Type B pancreatic cell (in vitro differentiated cells): ENCODE measurements at regions not wholly inside any gene's neighbourhood (a gene's known extent, or its start where the extent isn't known, plus 50 kb on each side); places are given as distances from the start of the nearest gene placed in this dataset.

Source experiments
- DNase-seq: peaks from one replicate; pipeline ENCODE4 v3.0.0; 2021; ENCODE audit warnings: mixed read lengths; ENCODE audit not compliant: unreplicated experiment; ENCODE audit errors: extremely low spot score
- H3K27ac Mint-ChIP-seq: 2 replicates; pipeline ENCODE4 v1.8.0; 2021; ENCODE audit warnings: mild to moderate bottlenecking, mixed read lengths
- H3K27me3 Mint-ChIP-seq: 2 replicates; pipeline ENCODE4 v1.8.0; 2021; ENCODE audit warnings: mixed read lengths
- H3K36me3 Mint-ChIP-seq: 2 replicates; pipeline ENCODE4 v1.8.0; 2021; ENCODE audit warnings: mixed read lengths
- H3K4me1 Mint-ChIP-seq: one replicate; pipeline ENCODE4 v1.8.0; 2021; ENCODE audit warnings: mixed read lengths; ENCODE audit not compliant: unreplicated experiment
- H3K4me3 Mint-ChIP-seq: 2 replicates; pipeline ENCODE4 v1.8.0; 2021; ENCODE audit warnings: mild to moderate bottlenecking, mixed read lengths
- H3K9me3 Mint-ChIP-seq: 2 replicates; pipeline ENCODE4 v1.8.0; 2021; ENCODE audit warnings: mixed read lengths
- TF ChIP-seq, protein P1 (sequence below): fragments of 200-600 bp; sonication (generic); conservative IDR thresholded peaks from 2 replicates; pipeline ENCODE4 v1.5.0; 2021; ENCODE audit warnings: antibody characterized with exemption, mild to moderate bottlenecking

DNA sequence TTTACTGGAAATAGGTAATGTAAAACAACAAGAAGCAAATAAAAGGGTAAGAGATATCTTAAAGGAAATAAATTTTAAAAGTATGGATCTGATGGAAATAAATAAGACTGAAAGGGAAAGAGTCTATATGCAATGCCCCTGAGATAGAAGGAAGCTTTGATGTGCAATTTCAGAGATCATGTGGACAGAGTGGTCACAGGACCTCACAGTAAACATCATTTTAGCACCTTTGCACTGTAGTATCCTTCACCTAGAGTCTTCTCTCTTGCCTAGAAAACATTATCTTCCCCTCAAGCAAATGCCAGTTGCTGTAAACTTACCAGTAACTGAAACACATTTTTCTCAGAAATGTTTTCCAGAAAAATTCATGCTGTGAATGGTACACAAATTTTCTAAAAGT is 1621.3 kb upstream of the TMEFF2 start:
- TF ChIP-seq, protein P1, sequence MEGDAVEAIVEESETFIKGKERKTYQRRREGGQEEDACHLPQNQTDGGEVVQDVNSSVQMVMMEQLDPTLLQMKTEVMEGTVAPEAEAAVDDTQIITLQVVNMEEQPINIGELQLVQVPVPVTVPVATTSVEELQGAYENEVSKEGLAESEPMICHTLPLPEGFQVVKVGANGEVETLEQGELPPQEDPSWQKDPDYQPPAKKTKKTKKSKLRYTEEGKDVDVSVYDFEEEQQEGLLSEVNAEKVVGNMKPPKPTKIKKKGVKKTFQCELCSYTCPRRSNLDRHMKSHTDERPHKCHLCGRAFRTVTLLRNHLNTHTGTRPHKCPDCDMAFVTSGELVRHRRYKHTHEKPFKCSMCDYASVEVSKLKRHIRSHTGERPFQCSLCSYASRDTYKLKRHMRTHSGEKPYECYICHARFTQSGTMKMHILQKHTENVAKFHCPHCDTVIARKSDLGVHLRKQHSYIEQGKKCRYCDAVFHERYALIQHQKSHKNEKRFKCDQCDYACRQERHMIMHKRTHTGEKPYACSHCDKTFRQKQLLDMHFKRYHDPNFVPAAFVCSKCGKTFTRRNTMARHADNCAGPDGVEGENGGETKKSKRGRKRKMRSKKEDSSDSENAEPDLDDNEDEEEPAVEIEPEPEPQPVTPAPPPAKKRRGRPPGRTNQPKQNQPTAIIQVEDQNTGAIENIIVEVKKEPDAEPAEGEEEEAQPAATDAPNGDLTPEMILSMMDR, result no peak
- DNase-seq, result no peak
- no peak overlapping the region for H3K27ac Mint-ChIP-seq
- H3K4me3 Mint-ChIP-seq, result no peak overlapping the region
- no peaks in the 10 kb centered on the region for H3K36me3 Mint-ChIP-seq
- no peaks in the 10 kb centered on the region for H3K4me1 Mint-ChIP-seq
- no peaks in the 10 kb centered on the region for H3K9me3 Mint-ChIP-seq
- no peaks in the 10 kb centered on the region for H3K27me3 Mint-ChIP-seq

DNA sequence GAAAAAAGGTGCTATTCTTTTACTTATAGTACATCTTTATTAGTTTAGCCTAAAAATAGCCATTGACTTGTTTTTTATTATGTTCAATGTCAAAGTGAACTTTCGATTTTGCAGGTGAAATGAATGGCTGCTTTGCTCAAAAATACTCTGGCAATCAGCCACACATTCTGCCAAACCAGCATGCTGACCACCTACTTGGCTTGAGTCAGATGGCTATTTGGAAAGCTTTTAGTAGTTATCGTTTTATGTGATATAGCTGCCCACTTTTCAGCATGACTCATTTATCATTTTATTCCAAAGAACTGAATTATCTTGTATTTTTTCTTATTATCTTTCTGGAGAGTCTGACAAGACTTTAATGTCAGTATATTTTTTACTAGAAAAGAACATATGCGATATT is 1615.8 kb upstream of the TMEFF2 start:
- H3K36me3 Mint-ChIP-seq, result no peaks in the 10 kb centered on the region
- no peaks in the 10 kb centered on the region for H3K4me1 Mint-ChIP-seq
- no peaks in the 10 kb centered on the region for H3K9me3 Mint-ChIP-seq
- no peak for DNase-seq
- TF ChIP-seq, protein P1, result no peak
- H3K27ac Mint-ChIP-seq, result no peak overlapping the region
- no peaks in the 10 kb centered on the region for H3K27me3 Mint-ChIP-seq
- H3K4me3 Mint-ChIP-seq, result no peak overlapping the region

DNA sequence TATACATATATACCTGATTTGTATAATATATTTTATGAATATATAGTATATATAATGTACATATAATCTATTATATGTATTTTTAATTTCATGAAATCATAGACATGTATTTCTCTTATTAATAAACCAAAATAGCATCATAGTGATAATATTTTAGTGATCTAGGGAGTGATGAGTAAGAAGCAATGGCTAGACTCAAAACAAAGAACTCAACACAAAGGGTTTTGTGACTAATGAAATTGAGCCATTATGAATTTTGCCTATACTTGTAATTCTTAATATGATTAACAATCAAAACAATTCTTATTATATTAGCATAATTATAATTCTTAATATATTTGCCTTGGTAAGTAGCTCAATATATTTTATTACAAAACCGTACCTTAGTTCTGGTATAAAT is 1614.1 kb upstream of the TMEFF2 start:
- no peak overlapping the region for H3K4me3 Mint-ChIP-seq
- no peak for DNase-seq
- H3K4me1 Mint-ChIP-seq, result no peaks in the 10 kb centered on the region
- no peak overlapping the region for H3K27ac Mint-ChIP-seq
- no peaks in the 10 kb centered on the region for H3K9me3 Mint-ChIP-seq
- TF ChIP-seq, protein P1, result no peak
- H3K36me3 Mint-ChIP-seq, result no peaks in the 10 kb centered on the region
- H3K27me3 Mint-ChIP-seq, result no peaks in the 10 kb centered on the region

DNA sequence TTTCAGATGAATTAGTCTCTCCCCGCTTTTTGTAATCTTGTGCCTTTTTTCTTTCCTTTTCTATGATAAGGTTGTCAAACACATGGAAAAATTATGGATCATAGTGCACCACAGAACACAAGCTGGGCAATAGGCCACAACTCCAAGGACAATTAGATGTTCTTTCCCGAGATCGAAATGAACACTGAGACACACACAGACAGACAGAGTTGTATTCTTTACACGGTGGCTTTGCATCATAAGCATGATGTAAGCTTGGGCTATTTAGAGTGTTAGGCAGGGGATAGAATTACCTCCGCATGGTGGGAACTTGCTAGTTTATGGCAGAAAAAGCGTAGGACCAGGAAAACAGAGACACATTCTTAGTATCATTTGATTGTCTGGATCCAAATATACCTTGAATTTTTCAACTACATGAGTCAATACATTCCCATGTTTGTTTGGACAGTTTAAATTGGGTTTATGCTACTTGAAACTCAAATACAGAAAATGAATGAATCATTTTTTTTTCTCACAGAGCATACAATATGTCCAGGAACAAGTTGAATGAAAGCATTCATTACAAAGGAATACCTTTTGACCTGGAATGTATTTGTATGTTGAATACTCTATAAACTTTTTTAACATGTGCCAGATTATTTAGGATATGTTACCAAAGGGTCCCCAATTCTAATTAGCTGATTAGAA is 1611.5 kb upstream of the TMEFF2 start:
- Mint-ChIP-seq H3K27me3 (no peaks in the 10 kb centered on the region), H3K36me3 (no peaks in the 10 kb centered on the region), H3K4me1 (no peaks in the 10 kb centered on the region), H3K27ac (no peak overlapping the region), H3K4me3 (no peak overlapping the region), H3K9me3 (no peaks in the 10 kb centered on the region)
- DNase-seq, result no peak
- TF ChIP-seq, protein P1, result no peak

DNA sequence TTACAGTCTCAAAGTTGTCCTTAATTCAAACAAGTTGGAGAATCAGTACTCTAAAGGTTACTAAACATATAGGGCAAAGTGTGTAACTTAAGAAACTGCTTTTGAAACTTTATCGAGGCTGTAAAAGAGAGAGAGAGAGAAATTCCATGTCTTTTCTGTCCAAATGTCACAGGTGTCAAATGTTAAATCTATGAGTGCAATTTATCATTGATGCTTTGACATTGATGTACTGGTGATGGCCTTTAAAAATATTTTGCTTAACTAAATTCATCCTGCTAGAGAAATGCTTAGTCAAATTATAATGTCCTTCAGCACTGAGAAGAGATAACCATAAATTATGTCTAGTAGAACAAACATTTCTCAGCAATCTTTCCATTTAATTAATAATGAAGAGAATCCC is 1602.1 kb upstream of the TMEFF2 start:
- H3K4me3 Mint-ChIP-seq, result no peak overlapping the region
- no peaks in the 10 kb centered on the region for H3K4me1 Mint-ChIP-seq
- H3K36me3 Mint-ChIP-seq, result no peaks in the 10 kb centered on the region
- no peaks in the 10 kb centered on the region for H3K9me3 Mint-ChIP-seq
- TF ChIP-seq, protein P1, result no peak
- no peaks in the 10 kb centered on the region for H3K27me3 Mint-ChIP-seq
- no peak for DNase-seq
- no peak overlapping the region for H3K27ac Mint-ChIP-seq

DNA sequence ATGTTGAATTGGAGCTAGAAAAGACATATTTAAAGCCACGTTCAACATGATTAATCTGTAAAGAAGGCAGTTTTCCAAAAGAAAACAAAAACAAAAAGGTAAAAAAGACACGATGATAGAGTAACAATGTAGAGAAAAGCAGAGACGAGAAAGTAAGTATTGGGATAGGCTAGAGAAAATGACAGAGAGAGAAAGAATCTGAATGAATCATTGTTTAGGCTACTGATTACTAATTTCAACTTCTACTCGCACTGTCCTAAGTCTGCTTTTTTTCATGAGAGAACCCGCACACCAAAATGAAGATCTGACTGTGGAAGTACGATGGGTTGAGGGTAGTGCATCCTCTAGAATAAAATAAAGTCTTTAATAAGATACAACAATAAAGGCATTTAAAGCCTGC is 1599.2 kb upstream of the TMEFF2 start:
- no peak for DNase-seq
- no peaks in the 10 kb centered on the region for H3K27me3 Mint-ChIP-seq
- H3K27ac Mint-ChIP-seq, result no peak overlapping the region

More for the DNA sequence above, 1599.2 kb upstream of the TMEFF2 start:
- Mint-ChIP-seq H3K9me3 (no peaks in the 10 kb centered on the region), H3K4me1 (no peaks in the 10 kb centered on the region), H3K36me3 (no peaks in the 10 kb centered on the region), H3K4me3 (no peak overlapping the region)
- TF ChIP-seq, protein P1, result no peak
